Endodermal cell (in vitro differentiated cells): ENCODE measurements at regions not wholly inside any gene's neighbourhood (a gene's known extent, or its start where the extent isn't known, plus 50 kb on each side); places are given as distances from the start of the nearest gene placed in this dataset.

ENCODE experiments used
- DNase-seq: peaks from one replicate; pipeline ENCODE4 v3.0.0-alpha.2; 2017
- H3K27ac ChIP-seq: 2 replicates; pipeline ENCODE4 v1.5.1; 2013; ENCODE audit warnings: mild to moderate bottlenecking, low read depth, low read length, moderate library complexity
- H3K27me3 ChIP-seq: 2 replicates; pipeline ENCODE4 v1.6.1; 2013; ENCODE audit warnings: mild to moderate bottlenecking, low read length, moderate library complexity; ENCODE audit not compliant: insufficient read depth, control insufficient read depth, poor library complexity, severe bottlenecking
- H3K36me3 ChIP-seq: 2 replicates; pipeline ENCODE4 v1.7.0; 2013; ENCODE audit warnings: mild to moderate bottlenecking, low read length, moderate library complexity; ENCODE audit not compliant: control insufficient read depth, insufficient read depth
- H3K4me1 ChIP-seq: one replicate; pipeline ENCODE4 v1.7.0; 2013; ENCODE audit warnings: low read length; ENCODE audit not compliant: control insufficient read depth, insufficient read depth
- H3K4me3 ChIP-seq: 2 replicates; pipeline ENCODE4 v1.5.1; 2013; ENCODE audit warnings: mild to moderate bottlenecking, low read length, moderate library complexity
- H3K9ac ChIP-seq: 2 replicates; pipeline ENCODE4 v1.6.1; 2013; ENCODE audit warnings: mild to moderate bottlenecking, low read length, moderate library complexity; ENCODE audit not compliant: poor library complexity, severe bottlenecking; ENCODE audit errors: extremely low read depth
- H3K9me3 ChIP-seq: 2 replicates; pipeline ENCODE4 v1.6.1; 2013; ENCODE audit warnings: mild to moderate bottlenecking, low read length, moderate library complexity; ENCODE audit not compliant: control insufficient read depth
- H3K27ac Mint-ChIP-seq: 2 replicates; pipeline ENCODE4 v1.8.0; 2020; ENCODE audit warnings: mixed read lengths
- H3K27me3 Mint-ChIP-seq: 2 replicates; pipeline ENCODE4 v1.8.0; 2021; ENCODE audit warnings: mild to moderate bottlenecking, mixed read lengths; ENCODE audit not compliant: insufficient read depth
- H3K36me3 Mint-ChIP-seq: 2 replicates; pipeline ENCODE4 v1.8.0; 2020; ENCODE audit warnings: low read depth, mixed read lengths
- H3K4me1 Mint-ChIP-seq: 2 replicates; pipeline ENCODE4 v1.8.0; 2020; ENCODE audit warnings: mixed read lengths
- H3K4me3 Mint-ChIP-seq: 2 replicates; pipeline ENCODE4 v1.8.0; 2020; ENCODE audit warnings: mild to moderate bottlenecking, moderate library complexity, mixed read lengths
- H3K9me3 Mint-ChIP-seq: 2 replicates; pipeline ENCODE4 v1.8.0; 2020; ENCODE audit warnings: mild to moderate bottlenecking, mixed read lengths
- CTCF ChIP-seq: fragments of 200-600 bp; sonication (generic); conservative IDR thresholded peaks from 2 replicates; pipeline ENCODE4 v1.5.0; 2021; ENCODE audit warnings: antibody characterized with exemption, mild to moderate bottlenecking
- WGBS, 2 experiments: methylation state at CpG; one replicate each; pipeline versions ENCODE4 v1.1.5 to v1.1.7; 2013; ENCODE audit warnings: missing lambda C conversion rate in 2 of 2, mixed read lengths in 1 of 2; ENCODE audit not compliant: insufficient coverage in 1 of 2, insufficient read length in 1 of 2; 5-methylcytosine and 5-hydroxymethylcytosine counted together

- Histone ChIP-seq H3K27me3 (peaks cover 7% of the 10 kb centered on the region), H3K36me3 (no peaks in the 10 kb centered on the region), H3K4me3 (no peak overlapping the region), H3K4me1 (peaks cover 4% of the 10 kb centered on the region), H3K27ac (no peak overlapping the region), H3K9ac (no peak overlapping the region), H3K9me3 (no peaks in the 10 kb centered on the region)
- no peak overlapping the region for H3K4me3 Mint-ChIP-seq
- no peak overlapping the region for H3K27ac Mint-ChIP-seq
- WGBS, 2 experiments = 81 to 83% methylated on average over 5 to 7 of the region's 7 CpGs
- peaks cover 10% of the 10 kb centered on the region for H3K4me1 Mint-ChIP-seq
- no peaks in the 10 kb centered on the region for H3K9me3 Mint-ChIP-seq
- peaks cover 26% of the 10 kb centered on the region for H3K27me3 Mint-ChIP-seq
- DNase-seq = no peak
- no peak for TF ChIP-seq CTCF
- no peaks in the 10 kb centered on the region for H3K36me3 Mint-ChIP-seq
Measured at GRCh38 chr13:34567597-34567996, 374.5 kb upstream of the NBEA start.

GRCh38 chr13:34570698-34571353, 371.2 kb upstream of the NBEA start:
- TF ChIP-seq CTCF = no peak
- H3K4me3 ChIP-seq = no peak overlapping the region

GRCh38 chr13:34571716-34572115, 370.4 kb upstream of the NBEA start:
- no peaks in the 10 kb centered on the region for H3K36me3 ChIP-seq
- no peak overlapping the region for H3K9ac ChIP-seq
- no peak overlapping the region for H3K27ac ChIP-seq
- no peak overlapping the region for H3K4me3 ChIP-seq
- Mint-ChIP-seq H3K4me1 (peaks cover 10% of the 10 kb centered on the region), H3K36me3 (no peaks in the 10 kb centered on the region), H3K4me3 (no peak overlapping the region), H3K27me3 (peaks cover 12% of the 10 kb centered on the region), H3K27ac (no peak overlapping the region), H3K9me3 (no peaks in the 10 kb centered on the region)
- TF ChIP-seq CTCF = no peak
- H3K27me3 ChIP-seq = peaks cover 7% of the 10 kb centered on the region
- H3K9me3 ChIP-seq = no peaks in the 10 kb centered on the region
- H3K4me1 ChIP-seq = peaks cover 4% of the 10 kb centered on the region
- whole genome bisulfite sequencing, 2 experiments = 91 to 94% methylated on average over 4 to 6 of the region's 6 CpGs
- no peak for DNase-seq

More at GRCh38 chr13:34570698-34571353, 371.2 kb upstream of the NBEA start:
- H3K4me3 Mint-ChIP-seq = no peak overlapping the region
- no peak for DNase-seq
- 83 to 87% methylated on average over 3 to 5 of the region's 5 CpGs for WGBS, 2 experiments
- H3K27me3 ChIP-seq = peaks cover 7% of the 10 kb centered on the region
- no peak overlapping the region for H3K27ac ChIP-seq
- H3K36me3 ChIP-seq = no peaks in the 10 kb centered on the region
- no peaks in the 10 kb centered on the region for H3K36me3 Mint-ChIP-seq
- peaks cover 21% of the 10 kb centered on the region for H3K27me3 Mint-ChIP-seq
- H3K9me3 ChIP-seq = no peaks in the 10 kb centered on the region
- no peak overlapping the region for H3K9ac ChIP-seq
- H3K27ac Mint-ChIP-seq = no peak overlapping the region
- peaks cover 10% of the 10 kb centered on the region for H3K4me1 Mint-ChIP-seq
- H3K9me3 Mint-ChIP-seq = no peaks in the 10 kb centered on the region
- peaks cover 4% of the 10 kb centered on the region for H3K4me1 ChIP-seq
